ENCODE measurements at regions not wholly inside any gene's neighbourhood (a gene's known extent, or its start where the extent isn't known, plus 50 kb on each side); places are given as distances from the start of the nearest gene placed in this dataset.

- H3K36me3 ChIP-seq (replicated peaks in 1 of 2; ENCODE audit: control extremely low read depth in 1 of 2, control insufficient read depth in 1 of 2, extremely low read depth in 1 of 2, insufficient read depth in 2 of 2, low read length in 1 of 2) = no peaks in the 10 kb centered on the region
- no peaks in the 10 kb centered on the region for H4K20me1 ChIP-seq (ENCODE audit: control insufficient read depth, insufficient read depth, low read length, poor library complexity, severe bottlenecking)
- ChIA-PET POLR2A (no interaction called here), CTCF (no interaction called here)
- H2AFZ ChIP-seq (ENCODE audit: insufficient read depth, low read depth, low read length, poor library complexity, severe bottlenecking) = no peak overlapping the region
- no peak overlapping the region for H3K27ac ChIP-seq (ENCODE audit: low read length in 2 of 2)
- DNase-seq (no peak), ATAC-seq (ENCODE audit: low read depth) (no peak)
- no peaks in the 10 kb centered on the region for H3K9me3 ChIP-seq (ENCODE audit: control extremely low read depth in 1 of 3, control insufficient read depth in 2 of 3, insufficient read depth in 1 of 3, low read length in 2 of 3)
- H3K4me1 Mint-ChIP-seq = no peaks in the 10 kb centered on the region
- no peaks in the 10 kb centered on the region for H3K9me3 Mint-ChIP-seq (ENCODE audit: insufficient read depth)
- no CpG with 5 or more reads among the region's 2 CpGs for WGBS (ENCODE audit: insufficient coverage)
- H3K4me3 ChIP-seq (ENCODE audit: control extremely low read depth in 1 of 5, extremely low read depth in 1 of 5, insufficient read depth in 1 of 5, low read depth in 2 of 5, low read length in 4 of 5) = no peak overlapping the region
- no peak overlapping the region for H3K4me3 Mint-ChIP-seq
- no peak overlapping the region for H3K4me2 ChIP-seq (replicated peaks; ENCODE audit: low read depth, low read length, poor library complexity, severe bottlenecking)
- peaks cover 0 to 4% (median 0%) of the 10 kb centered on the region in 4 experiments for H3K27me3 ChIP-seq (replicated peaks in 1 of 4; ENCODE audit: control extremely low read depth in 1 of 4, control insufficient read depth in 3 of 4, insufficient read depth in 4 of 4, low read length in 3 of 4)
- no peak overlapping the region for H3K9ac ChIP-seq (ENCODE audit: low read length)
- intact Hi-C loops (cut with micrococcal nuclease) = no loop called here
- no peaks in the 10 kb centered on the region for H3K79me2 ChIP-seq (ENCODE audit: control insufficient read depth, insufficient read depth, low read length)
- peaks cover 13% of the 10 kb centered on the region for H3K27me3 Mint-ChIP-seq
- TF ChIP-seq EZH2 (IDR thresholded peaks at IDR 0.05; ENCODE audit: borderline replicate concordance, insufficient read depth, low read depth, low read length, poor library complexity, severe bottlenecking) (no peak), CTCF (IDR thresholded peaks at IDR 0.05) (no peak)
- H3K4me1 ChIP-seq (ENCODE audit: control insufficient read depth in 2 of 2, insufficient read depth in 2 of 2, low read length in 2 of 2) = no peaks in the 10 kb centered on the region
- no peak overlapping the region for H3K27ac Mint-ChIP-seq
Observed at GRCh38 chr13:47129461-47129860, 232.6 kb upstream of the HTR2A start.

GRCh38 chr13:47126432-47126831, 229.6 kb upstream of the HTR2A start:
- Mint-ChIP-seq H3K4me1 (no peaks in the 10 kb centered on the region), H3K9me3 (ENCODE audit: insufficient read depth) (no peaks in the 10 kb centered on the region), H3K27me3 (peaks cover 11% of the 10 kb centered on the region), H3K27ac (no peak overlapping the region), H3K4me3 (no peak overlapping the region)
- no peak overlapping the region for H3K9ac ChIP-seq (ENCODE audit: low read length)
- DNase-seq (no peak), ATAC-seq (ENCODE audit: low read depth) (no peak)
- no peaks in the 10 kb centered on the region for H3K36me3 ChIP-seq (replicated peaks in 1 of 2; ENCODE audit: control extremely low read depth in 1 of 2, control insufficient read depth in 1 of 2, extremely low read depth in 1 of 2, insufficient read depth in 2 of 2, low read length in 1 of 2)
- no peaks in the 10 kb centered on the region for H3K4me1 ChIP-seq (ENCODE audit: control insufficient read depth in 2 of 2, insufficient read depth in 2 of 2, low read length in 2 of 2)
- H3K4me3 ChIP-seq (ENCODE audit: control extremely low read depth in 1 of 5, extremely low read depth in 1 of 5, insufficient read depth in 1 of 5, low read depth in 2 of 5, low read length in 4 of 5) = no peak overlapping the region
- peaks cover 0 to 4% (median 0%) of the 10 kb centered on the region in 4 experiments for H3K27me3 ChIP-seq (replicated peaks in 1 of 4; ENCODE audit: control extremely low read depth in 1 of 4, control insufficient read depth in 3 of 4, insufficient read depth in 4 of 4, low read length in 3 of 4)
- no peak overlapping the region for H3K27ac ChIP-seq (ENCODE audit: low read length in 2 of 2)
- CTCF ChIA-PET = no interaction called here
- no peak overlapping the region for H2AFZ ChIP-seq (ENCODE audit: insufficient read depth, low read depth, low read length, poor library complexity, severe bottlenecking)
- intact Hi-C loops (cut with micrococcal nuclease) = no loop called here
- POLR2A ChIA-PET = no interaction called here
- no peak overlapping the region for H3K4me2 ChIP-seq (replicated peaks; ENCODE audit: low read depth, low read length, poor library complexity, severe bottlenecking)
- no peaks in the 10 kb centered on the region for H3K79me2 ChIP-seq (ENCODE audit: control insufficient read depth, insufficient read depth, low read length)
- TF ChIP-seq CTCF (IDR thresholded peaks at IDR 0.05) = no peak
- no peak for TF ChIP-seq EZH2 (IDR thresholded peaks at IDR 0.05; ENCODE audit: borderline replicate concordance, insufficient read depth, low read depth, low read length, poor library complexity, severe bottlenecking)
- WGBS (ENCODE audit: insufficient coverage) = 80% methylated on average over 2 of the region's 2 CpGs
- no peaks in the 10 kb centered on the region for H4K20me1 ChIP-seq (ENCODE audit: control insufficient read depth, insufficient read depth, low read length, poor library complexity, severe bottlenecking)
- no peaks in the 10 kb centered on the region for H3K9me3 ChIP-seq (ENCODE audit: control extremely low read depth in 1 of 3, control insufficient read depth in 2 of 3, insufficient read depth in 1 of 3, low read length in 2 of 3)

Data from B cell (primary cell).